ENCODE measurements at regions not wholly inside any gene's neighbourhood (a gene's known extent, or its start where the extent isn't known, plus 50 kb on each side); places are given as distances from the start of the nearest gene placed in this dataset.

- no peak for DNase-seq (ENCODE audit: low spot score)
- intact Hi-C loops (cut with DNase I), result no loop called here
Observed at GRCh38 chr17:77704048-77704815, 254.3 kb upstream of the TNRC6C start.

GRCh38 chr17:77706938-77707337, 251.6 kb upstream of the TNRC6C start:
- intact Hi-C loops (cut with DNase I), result no loop called here
- DNase-seq (ENCODE audit: low spot score), result no peak

GRCh38 chr17:77707546-77707945, 251.0 kb upstream of the TNRC6C start:
- intact Hi-C loops (cut with DNase I), result no loop called here
- DNase-seq (ENCODE audit: low spot score), result no peak

DNA sequence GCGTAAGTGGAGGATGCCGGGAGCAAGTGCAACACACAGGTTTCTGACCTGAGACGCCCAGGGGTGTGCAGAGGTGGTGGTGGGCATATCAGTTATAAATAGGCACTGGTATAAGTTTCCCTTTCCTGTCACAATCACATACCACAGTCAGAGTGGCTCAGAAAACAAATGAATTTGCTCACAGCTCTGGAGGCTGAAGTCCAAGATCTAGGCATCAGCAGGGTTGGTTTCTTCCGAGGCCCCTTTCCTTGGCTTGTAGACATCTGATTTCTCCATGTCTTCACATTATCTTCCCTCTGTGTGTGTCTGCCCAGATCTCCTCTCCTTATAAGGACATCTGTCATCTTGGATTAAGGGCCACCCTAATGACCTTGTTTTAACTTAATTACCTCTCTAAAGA, 250.5 kb upstream of the TNRC6C start:
- intact Hi-C loops (cut with DNase I), result no loop called here
- DNase-seq (ENCODE audit: low spot score), result no peak

- no peak for DNase-seq (ENCODE audit: low spot score)
- intact Hi-C loops (cut with DNase I), result no loop called here
Observed at GRCh38 chr17:77708936-77709335, 249.6 kb upstream of the TNRC6C start.

DNA sequence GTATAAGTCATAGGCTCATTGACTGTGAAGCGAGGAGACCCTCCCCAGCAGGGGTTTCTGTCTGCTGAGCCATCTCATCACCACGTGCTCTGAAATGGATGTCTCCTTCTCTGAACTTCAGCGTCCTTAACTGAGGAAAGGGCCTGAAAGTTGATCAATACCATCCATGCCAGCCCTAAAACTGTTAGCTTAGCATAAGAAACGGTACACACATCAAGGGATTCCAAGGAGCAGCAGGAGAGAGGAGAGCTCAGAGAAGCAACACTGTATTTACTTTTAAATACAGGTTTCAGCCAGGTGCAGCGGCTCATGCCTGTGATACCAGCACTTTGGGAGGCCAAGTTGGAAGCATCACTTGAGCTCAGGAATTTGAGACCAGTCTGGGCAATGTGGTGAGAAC, 248.9 kb upstream of the TNRC6C start:
- peak; percentile 11 for DNase-seq (ENCODE audit: low spot score)
- intact Hi-C loops (cut with DNase I), result no loop called here

GRCh38 chr17:77712578-77712977, 245.9 kb upstream of the TNRC6C start:
- DNase-seq (ENCODE audit: low spot score), result no peak
- intact Hi-C loops (cut with DNase I), result no loop called here

- DNase-seq (ENCODE audit: low spot score), result no peak
- intact Hi-C loops (cut with DNase I), result no loop called here
Observed at GRCh38 chr17:77716289-77716926, 242.1 kb upstream of the TNRC6C start.

GRCh38 chr17:77717941-77718668, 240.4 kb upstream of the TNRC6C start:
- intact Hi-C loops (cut with DNase I), result no loop called here
- peak; percentile 19 for DNase-seq (ENCODE audit: low spot score)

GRCh38 chr17:77718669-77718961, 239.9 kb upstream of the TNRC6C start:
- intact Hi-C loops (cut with DNase I), result no loop called here
- DNase-seq (ENCODE audit: low spot score), result no peak

- intact Hi-C loops (cut with DNase I), result no loop called here
- DNase-seq (ENCODE audit: low spot score), result no peak
Observed at GRCh38 chr17:77719806-77720205, 238.7 kb upstream of the TNRC6C start.

DNA sequence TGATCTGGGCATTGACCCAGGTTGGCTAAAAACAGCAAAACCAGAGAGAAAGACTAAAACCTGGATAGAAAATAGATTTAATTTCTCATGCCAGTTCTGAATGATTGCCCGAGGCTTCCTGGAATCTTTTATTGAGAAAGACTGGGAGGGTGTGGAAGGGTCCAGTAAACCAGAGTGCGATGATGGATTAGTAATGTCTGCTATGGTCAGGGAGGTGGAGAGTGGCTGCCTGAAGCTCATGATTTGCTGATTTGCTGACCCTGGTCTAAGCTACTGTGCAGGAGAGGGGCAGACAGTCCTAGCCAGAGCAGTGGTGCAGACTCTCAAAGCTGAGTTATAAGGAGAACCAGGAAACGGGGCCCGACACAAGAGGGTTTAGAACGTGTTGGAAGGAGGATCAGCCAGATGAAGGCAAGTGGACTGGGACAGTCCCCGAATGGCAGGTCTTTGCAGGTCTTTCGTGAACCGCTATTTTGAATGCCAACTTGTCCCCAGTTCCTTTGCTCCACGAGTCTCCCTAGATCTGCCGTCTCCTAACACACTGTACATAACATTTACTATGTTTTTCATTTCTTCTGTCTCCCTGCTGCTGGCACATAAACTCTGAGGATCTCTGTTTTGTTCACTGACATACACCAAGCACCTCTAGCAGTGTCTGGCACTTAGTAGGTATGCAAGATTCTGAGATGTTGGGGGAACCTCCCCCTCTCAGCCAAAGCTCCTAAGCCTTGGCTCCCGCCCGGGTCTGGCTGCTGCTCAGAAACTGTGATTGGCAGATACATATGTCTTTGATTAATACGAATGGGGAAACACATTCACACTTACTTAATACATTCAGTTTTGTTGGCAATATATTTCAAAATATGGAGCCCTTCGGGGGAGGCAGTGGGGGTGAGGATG, 237.3 kb upstream of the TNRC6C start:
- intact Hi-C loops (cut with DNase I), result no loop called here

GRCh38 chr17:77721846-77722160, 236.7 kb upstream of the TNRC6C start:
- peak; percentile 28 for DNase-seq (ENCODE audit: low spot score)
- intact Hi-C loops (cut with DNase I), result no loop called here

More for the DNA sequence above, 237.3 kb upstream of the TNRC6C start:
- peak; percentile 40 for DNase-seq (ENCODE audit: low spot score)

- peak; percentile 14 for DNase-seq (ENCODE audit: low spot score)
- intact Hi-C loops (cut with DNase I), result no loop called here
Observed at GRCh38 chr17:77722366-77722765, 236.1 kb upstream of the TNRC6C start.

DNA sequence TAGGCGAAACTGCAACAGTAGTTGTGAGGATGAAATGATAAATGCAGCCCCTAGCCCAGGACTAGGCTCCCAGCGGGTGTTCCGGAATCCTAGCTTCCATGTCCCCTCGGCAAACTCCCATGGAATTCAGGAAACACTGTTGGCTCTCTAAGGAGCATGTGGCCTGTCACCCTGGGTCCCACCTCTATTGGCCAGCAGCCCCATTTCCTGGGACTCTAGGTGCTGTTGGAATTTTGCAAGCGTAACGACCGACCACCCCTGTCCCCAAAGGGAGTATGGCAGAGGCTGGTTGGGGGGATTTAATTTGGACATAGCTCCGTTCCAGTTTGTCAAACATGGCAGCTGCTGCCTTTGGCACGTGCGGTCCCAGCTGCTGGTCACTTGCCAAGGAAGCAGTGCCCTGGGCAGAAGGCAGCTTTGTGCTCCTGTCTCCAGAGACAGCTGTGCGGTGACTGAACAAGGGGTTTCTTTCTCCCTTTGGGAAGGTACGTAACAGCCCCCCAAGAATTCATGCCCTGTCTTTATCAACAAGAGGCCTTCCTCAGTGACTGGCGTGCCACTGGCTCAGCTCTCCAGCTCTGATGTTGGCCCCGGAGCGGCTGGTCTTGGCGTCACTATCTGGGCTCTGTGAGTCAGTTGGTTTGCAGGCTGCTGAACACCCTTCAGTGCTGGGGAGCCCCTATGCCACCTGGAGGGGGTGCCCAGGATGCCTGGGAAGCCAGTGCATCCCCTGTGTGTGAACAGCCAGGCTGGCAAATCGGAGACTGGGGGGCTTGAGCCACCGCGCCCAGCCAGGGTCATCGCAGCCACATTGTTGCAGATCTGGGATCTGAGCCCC, 235.2 kb upstream of the TNRC6C start:
- intact Hi-C loops (cut with DNase I), result no loop called here
- DNase-seq (ENCODE audit: low spot score), result peak; percentile 58

DNA sequence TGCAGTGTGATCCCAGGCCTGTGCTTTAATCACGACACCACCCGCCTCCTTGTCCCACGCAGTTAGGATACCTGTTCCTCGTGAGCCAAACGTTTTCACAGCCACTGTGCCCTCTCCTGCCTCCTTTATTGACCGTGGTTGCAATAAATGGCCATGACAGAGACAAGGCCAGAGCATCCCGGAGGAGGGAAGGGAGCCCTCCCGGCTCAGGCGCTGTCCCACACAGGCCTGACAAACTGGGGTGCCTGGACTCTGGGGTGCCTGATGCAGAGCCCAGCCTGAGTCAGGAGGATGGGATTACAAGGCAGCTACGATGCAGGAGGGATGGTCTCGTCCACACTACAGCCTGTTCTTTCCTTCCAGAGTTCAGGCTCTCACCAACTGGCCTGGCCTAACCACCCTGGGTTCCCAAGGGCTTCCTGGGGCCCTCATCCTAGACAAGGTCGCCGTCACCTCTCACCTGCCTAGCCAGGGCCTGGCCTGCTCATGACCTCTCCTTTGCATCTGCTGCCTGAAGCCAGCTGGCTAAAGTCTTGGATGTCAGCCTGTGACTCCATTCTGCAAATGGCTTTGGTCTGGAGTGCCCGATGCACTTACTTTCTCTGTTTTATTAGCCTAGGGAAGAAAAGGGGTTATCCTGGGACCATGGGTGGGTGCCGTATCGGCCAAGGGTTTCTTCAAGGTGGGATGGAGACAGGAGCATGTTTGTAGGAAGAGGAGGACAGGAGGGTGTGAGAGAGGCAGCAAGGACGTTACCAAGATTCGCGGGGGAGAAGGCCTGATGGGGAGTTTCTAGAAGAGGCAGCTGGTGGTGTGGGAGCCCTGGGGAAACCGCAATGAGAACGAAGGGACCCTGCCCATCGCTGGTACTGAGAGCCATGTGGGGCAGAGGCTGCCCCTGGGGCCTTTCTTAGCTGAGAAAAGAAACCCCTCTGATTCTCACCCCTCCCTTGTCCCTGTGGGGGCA, 234.3 kb upstream of the TNRC6C start:
- peak; percentile 62 for DNase-seq (ENCODE audit: low spot score)
- intact Hi-C loops (cut with DNase I), result no loop called here

DNA sequence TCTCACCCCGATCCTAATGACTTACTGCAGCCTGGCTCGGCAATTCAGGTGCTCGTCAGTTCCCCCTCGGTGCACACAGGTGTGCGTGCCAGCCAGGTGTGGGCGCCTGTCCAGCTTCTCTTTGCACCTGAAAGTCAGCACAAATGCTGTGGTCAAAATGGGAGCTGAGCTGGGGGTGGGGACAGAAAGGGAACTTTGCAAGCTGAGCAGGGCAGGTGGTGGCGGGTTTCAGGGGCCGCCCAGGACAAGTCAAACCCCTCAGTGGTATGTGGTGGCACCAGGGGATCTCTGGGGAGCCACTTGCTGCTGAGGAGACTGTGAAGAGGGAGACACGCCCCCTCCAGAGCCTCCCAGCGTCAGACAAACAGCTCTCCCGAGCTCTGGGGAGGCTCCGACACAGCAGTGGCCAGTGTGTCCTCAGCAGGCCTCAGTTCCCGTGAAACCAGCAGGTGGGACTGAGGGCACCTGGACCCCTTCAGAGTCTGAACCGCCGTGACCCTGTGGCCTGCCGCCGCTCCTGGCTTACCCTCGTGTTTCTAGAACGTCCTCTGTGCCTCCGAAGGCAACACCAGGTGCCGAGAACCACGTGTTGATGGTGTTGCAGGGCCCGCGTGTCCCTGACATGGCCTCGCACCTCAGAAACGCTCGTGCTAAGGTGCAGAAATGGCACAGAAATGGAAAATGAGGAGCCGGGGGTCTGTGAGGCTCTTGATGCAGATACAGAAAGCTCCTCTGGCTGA, 233.5 kb upstream of the TNRC6C start:
- peak; percentile 68 for DNase-seq (ENCODE audit: low spot score)
- intact Hi-C loops (cut with DNase I), result no loop called here
